ENCODE measurements at regions not wholly inside any gene's neighbourhood (a gene's known extent, or its start where the extent isn't known, plus 50 kb on each side); places are given as distances from the start of the nearest gene placed in this dataset.

GRCh38 chr3:74442683-74443082, 171.8 kb downstream of the CNTN3 start:
- no peaks in the 10 kb centered on the region for H3K36me3 ChIP-seq
- no peak for TF ChIP-seq CTCF (IDR thresholded peaks at IDR 0.05)
- no peak overlapping the region for H3K4me3 ChIP-seq
- no peaks in the 10 kb centered on the region for H3K4me1 ChIP-seq
- intact Hi-C loops (cut with DNase I) = no loop called here
- H3K9me3 ChIP-seq = no peaks in the 10 kb centered on the region
- H3K27me3 ChIP-seq = no peaks in the 10 kb centered on the region
- no peak for DNase-seq (ENCODE audit: extremely low spot score in 2 of 2)
- H3K27ac ChIP-seq = no peak overlapping the region

GRCh38 chr3:74442068-74442467, 172.4 kb downstream of the CNTN3 start:
- intact Hi-C loops (cut with DNase I) = no loop called here
- Histone ChIP-seq H3K36me3 (no peaks in the 10 kb centered on the region), H3K27ac (no peak overlapping the region), H3K4me1 (no peaks in the 10 kb centered on the region), H3K4me3 (no peak overlapping the region), H3K9me3 (no peaks in the 10 kb centered on the region), H3K27me3 (no peaks in the 10 kb centered on the region)
- TF ChIP-seq POLR2A (IDR thresholded peaks at IDR 0.05) = no peak
- no peak for TF ChIP-seq POLR2AphosphoS5 (IDR thresholded peaks at IDR 0.05; ENCODE audit: insufficient read depth in 1 of 2, low read depth in 1 of 2)
- TF ChIP-seq CTCF (IDR thresholded peaks at IDR 0.05) = no peak
- DNase-seq (ENCODE audit: extremely low spot score in 2 of 2) = no peak

GRCh38 chr3:74436184-74436583, 178.3 kb downstream of the CNTN3 start:
- H3K27me3 ChIP-seq = no peaks in the 10 kb centered on the region
- no peak overlapping the region for H3K27ac ChIP-seq
- H3K9me3 ChIP-seq = no peaks in the 10 kb centered on the region
- DNase-seq (ENCODE audit: extremely low spot score in 2 of 2) = no peak
- no peak overlapping the region for H3K4me3 ChIP-seq
- TF ChIP-seq POLR2AphosphoS5 (IDR thresholded peaks at IDR 0.05; ENCODE audit: insufficient read depth in 1 of 2, low read depth in 1 of 2) (no peak), CTCF (IDR thresholded peaks at IDR 0.05) (no peak), POLR2A (IDR thresholded peaks at IDR 0.05) (no peak)
- H3K36me3 ChIP-seq = no peaks in the 10 kb centered on the region
- no peaks in the 10 kb centered on the region for H3K4me1 ChIP-seq
- intact Hi-C loops (cut with DNase I) = no loop called here

GRCh38 chr3:74435631-74436030, 178.8 kb downstream of the CNTN3 start:
- Histone ChIP-seq H3K9me3 (no peaks in the 10 kb centered on the region), H3K4me3 (no peak overlapping the region), H3K4me1 (no peaks in the 10 kb centered on the region), H3K27me3 (no peaks in the 10 kb centered on the region), H3K27ac (no peak overlapping the region), H3K36me3 (no peaks in the 10 kb centered on the region)
- TF ChIP-seq POLR2AphosphoS5 (IDR thresholded peaks at IDR 0.05; ENCODE audit: insufficient read depth in 1 of 2, low read depth in 1 of 2) (no peak), POLR2A (IDR thresholded peaks at IDR 0.05) (no peak), CTCF (IDR thresholded peaks at IDR 0.05) (no peak)
- intact Hi-C loops (cut with DNase I) = no loop called here
- no peak for DNase-seq (ENCODE audit: extremely low spot score in 2 of 2)

GRCh38 chr3:74434406-74434805, 180.1 kb downstream of the CNTN3 start:
- Histone ChIP-seq H3K9me3 (no peaks in the 10 kb centered on the region), H3K27me3 (no peaks in the 10 kb centered on the region), H3K4me3 (no peak overlapping the region), H3K27ac (no peak overlapping the region), H3K4me1 (no peaks in the 10 kb centered on the region), H3K36me3 (no peaks in the 10 kb centered on the region)
- intact Hi-C loops (cut with DNase I) = no loop called here
- TF ChIP-seq POLR2A (IDR thresholded peaks at IDR 0.05) = no peak
- no peak for TF ChIP-seq CTCF (IDR thresholded peaks at IDR 0.05)
- TF ChIP-seq POLR2AphosphoS5 (IDR thresholded peaks at IDR 0.05; ENCODE audit: insufficient read depth in 1 of 2, low read depth in 1 of 2) = no peak
- DNase-seq (ENCODE audit: extremely low spot score in 2 of 2) = no peak

Measured in vagina (tissue), 2 donors.